Neural progenitor cell (in vitro differentiated cells): ENCODE measurements at regions not wholly inside any gene's neighbourhood (a gene's known extent, or its start where the extent isn't known, plus 50 kb on each side); places are given as distances from the start of the nearest gene placed in this dataset.

Experiments
- DNase-seq: peaks from one replicate; pipeline ENCODE4 v3.0.0-alpha.2; 2016; ENCODE audit warnings: low spot score
- H2AFZ ChIP-seq: fragments of 200-600 bp; sonication (generic); replicated peaks from 2 replicates; pipeline ENCODE4 v1.6.1; 2016; ENCODE audit warnings: antibody characterized with exemption
- H3F3A ChIP-seq: fragments of 200-600 bp; sonication (generic); 2 replicates; pipeline ENCODE4 v1.6.1; 2016; ENCODE audit warnings: antibody characterized with exemption, low read depth
- H3K27ac ChIP-seq: fragments of 200-600 bp; sonication (generic); 2 replicates; pipeline ENCODE4 v1.5.1; 2016; ENCODE audit warnings: mild to moderate bottlenecking
- H3K27me3 ChIP-seq: fragments of 200-600 bp; sonication (generic); 2 replicates; pipeline ENCODE4 v1.6.1; 2016; ENCODE audit warnings: mild to moderate bottlenecking, moderate library complexity
- H3K36me3 ChIP-seq: fragments of 200-600 bp; sonication (generic); 2 replicates; pipeline ENCODE4 v1.5.1; 2016
- H3K4me1 ChIP-seq: fragments of 200-600 bp; sonication (generic); 2 replicates; pipeline ENCODE4 v1.6.1; 2016; ENCODE audit warnings: mixed run types
- H3K4me2 ChIP-seq: fragments of 200-600 bp; sonication (generic); 2 replicates; pipeline ENCODE4 v1.6.1; 2016
- H3K4me3 ChIP-seq: fragments of 200-600 bp; sonication (generic); 2 replicates; pipeline ENCODE4 v1.5.1; 2016
- H3K79me2 ChIP-seq: fragments of 200-600 bp; sonication (generic); 2 replicates; pipeline ENCODE4 v1.6.1; 2016; ENCODE audit warnings: low read depth
- H3K9ac ChIP-seq: fragments of 200-600 bp; sonication (generic); 2 replicates; pipeline ENCODE4 v1.6.1; 2016
- H3K9me3 ChIP-seq: fragments of 200-600 bp; sonication (generic); 2 replicates; pipeline ENCODE4 v1.5.1; 2016; ENCODE audit warnings: low read depth
- H4K20me1 ChIP-seq: fragments of 200-600 bp; sonication (generic); 2 replicates; pipeline ENCODE4 v1.6.1; 2016; ENCODE audit warnings: low read depth
- H3K27ac Mint-ChIP-seq: 3 replicates; pipeline ENCODE4 v1.8.0; 2021; ENCODE audit warnings: mixed read lengths
- H3K27me3 Mint-ChIP-seq: 2 replicates; pipeline ENCODE4 v1.8.0; 2022; ENCODE audit warnings: low read depth, mild to moderate bottlenecking, inconsistent platforms, moderate library complexity, mixed read lengths; ENCODE audit not compliant: insufficient read depth
- H3K36me3 Mint-ChIP-seq: 3 replicates; pipeline ENCODE4 v1.8.0; 2021; ENCODE audit warnings: mixed read lengths
- H3K4me1 Mint-ChIP-seq: 3 replicates; pipeline ENCODE4 v1.8.0; 2021; ENCODE audit warnings: mixed read lengths
- H3K4me3 Mint-ChIP-seq: 3 replicates; pipeline ENCODE4 v1.8.0; 2021; ENCODE audit warnings: mild to moderate bottlenecking, moderate library complexity, mixed read lengths
- H3K9me3 Mint-ChIP-seq: 3 replicates; pipeline ENCODE4 v1.8.0; 2020; ENCODE audit warnings: mixed read lengths
- EZH2 ChIP-seq: fragments of 200-600 bp; sonication (generic); IDR thresholded peaks from 2 replicates; pipeline ENCODE4 v1.6.1; 2017; ENCODE audit warnings: antibody characterized with exemption, mild to moderate bottlenecking, moderate library complexity
- EZH2phosphoT487 ChIP-seq: fragments of 200-600 bp; sonication (generic); IDR thresholded peaks from 2 replicates; pipeline ENCODE4 v1.6.1; 2017; ENCODE audit warnings: antibody characterized with exemption
- TF ChIP-seq, protein P1 (sequence below): fragments of 200-600 bp; sonication (generic); IDR thresholded peaks from 2 replicates; pipeline ENCODE4 v1.5.1; 2017; ENCODE audit warnings: antibody characterized with exemption, mild to moderate bottlenecking

DNA sequence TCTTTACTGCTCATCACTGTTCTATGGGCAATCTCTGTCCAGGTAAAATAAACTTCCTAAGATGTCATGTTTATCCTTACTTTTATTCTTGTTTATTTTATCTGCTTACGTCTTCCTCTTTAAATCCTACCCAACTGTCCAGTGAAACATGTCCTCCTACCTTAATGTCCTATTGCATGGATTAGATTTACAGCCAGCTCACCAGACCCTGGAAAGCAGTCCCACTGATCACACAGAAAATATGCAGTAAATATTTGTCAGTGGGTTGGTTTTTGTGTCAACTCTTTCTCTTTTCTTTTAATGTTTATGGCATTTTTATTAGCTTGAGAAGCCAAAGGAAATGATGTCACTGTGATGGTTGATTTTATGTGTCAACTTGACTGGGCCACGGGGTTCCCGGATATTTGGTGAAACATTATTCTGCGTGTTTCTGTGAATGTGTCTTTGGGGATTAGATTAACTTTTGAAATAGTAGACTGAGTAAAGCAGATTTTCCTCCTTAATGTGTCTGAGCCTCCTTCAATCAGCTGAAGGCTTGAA lies 258.3 kb downstream of the SRGAP2C start:
- Histone ChIP-seq H3K27me3 (no peaks in the 10 kb centered on the region), H3K4me2 (no peak overlapping the region), H3K27ac (no peak overlapping the region), H3K79me2 (no peaks in the 10 kb centered on the region), H3F3A (no peaks in the 10 kb centered on the region), H3K9ac (no peak overlapping the region), H4K20me1 (no peaks in the 10 kb centered on the region), H3K4me3 (no peak overlapping the region), H2AFZ (no peak overlapping the region), H3K4me1 (no peaks in the 10 kb centered on the region), H3K36me3 (no peaks in the 10 kb centered on the region), H3K9me3 (no peaks in the 10 kb centered on the region)
- H3K9me3 Mint-ChIP-seq: peaks cover 5% of the 10 kb centered on the region
- peaks cover 2% of the 10 kb centered on the region for H3K4me1 Mint-ChIP-seq
- H3K4me3 Mint-ChIP-seq: no peak overlapping the region
- H3K27ac Mint-ChIP-seq: no peak overlapping the region
- no peak for TF ChIP-seq EZH2
- no peak for TF ChIP-seq EZH2phosphoT487
- TF ChIP-seq, protein P1, sequence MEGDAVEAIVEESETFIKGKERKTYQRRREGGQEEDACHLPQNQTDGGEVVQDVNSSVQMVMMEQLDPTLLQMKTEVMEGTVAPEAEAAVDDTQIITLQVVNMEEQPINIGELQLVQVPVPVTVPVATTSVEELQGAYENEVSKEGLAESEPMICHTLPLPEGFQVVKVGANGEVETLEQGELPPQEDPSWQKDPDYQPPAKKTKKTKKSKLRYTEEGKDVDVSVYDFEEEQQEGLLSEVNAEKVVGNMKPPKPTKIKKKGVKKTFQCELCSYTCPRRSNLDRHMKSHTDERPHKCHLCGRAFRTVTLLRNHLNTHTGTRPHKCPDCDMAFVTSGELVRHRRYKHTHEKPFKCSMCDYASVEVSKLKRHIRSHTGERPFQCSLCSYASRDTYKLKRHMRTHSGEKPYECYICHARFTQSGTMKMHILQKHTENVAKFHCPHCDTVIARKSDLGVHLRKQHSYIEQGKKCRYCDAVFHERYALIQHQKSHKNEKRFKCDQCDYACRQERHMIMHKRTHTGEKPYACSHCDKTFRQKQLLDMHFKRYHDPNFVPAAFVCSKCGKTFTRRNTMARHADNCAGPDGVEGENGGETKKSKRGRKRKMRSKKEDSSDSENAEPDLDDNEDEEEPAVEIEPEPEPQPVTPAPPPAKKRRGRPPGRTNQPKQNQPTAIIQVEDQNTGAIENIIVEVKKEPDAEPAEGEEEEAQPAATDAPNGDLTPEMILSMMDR: no peak
- H3K36me3 Mint-ChIP-seq: no peaks in the 10 kb centered on the region
- H3K27me3 Mint-ChIP-seq: no peaks in the 10 kb centered on the region
- DNase-seq: no peak

DNA sequence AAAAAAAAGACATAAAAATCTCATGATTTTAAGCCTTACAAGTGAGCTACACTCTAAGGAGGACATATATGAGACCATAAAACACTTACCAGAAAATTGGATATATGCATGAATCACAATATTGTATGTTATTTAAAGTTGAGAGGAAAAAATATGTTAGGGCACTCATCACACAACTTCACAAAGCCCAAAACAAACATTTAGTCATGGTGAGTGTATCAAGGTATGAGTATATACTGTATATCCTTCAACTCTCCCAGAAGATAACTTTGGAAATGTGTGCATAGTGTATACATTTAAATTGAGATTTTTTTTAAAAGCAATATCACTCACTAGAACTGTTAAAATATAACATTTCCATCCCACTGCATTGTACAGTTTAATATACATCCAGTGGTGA lies 259.3 kb downstream of the SRGAP2C start:
- Mint-ChIP-seq H3K9me3 (peaks cover 5% of the 10 kb centered on the region), H3K4me3 (no peak overlapping the region), H3K27ac (no peak overlapping the region), H3K4me1 (peaks cover 2% of the 10 kb centered on the region), H3K27me3 (no peaks in the 10 kb centered on the region), H3K36me3 (no peaks in the 10 kb centered on the region)
- H3K4me3 ChIP-seq: no peak overlapping the region
- H3K79me2 ChIP-seq: no peaks in the 10 kb centered on the region
- TF ChIP-seq EZH2phosphoT487 (no peak), EZH2 (no peak)
- TF ChIP-seq, protein P1: no peak
- H2AFZ ChIP-seq: no peak overlapping the region
- H3K9me3 ChIP-seq: no peaks in the 10 kb centered on the region
- H3K27ac ChIP-seq: no peak overlapping the region
- H3K36me3 ChIP-seq: no peaks in the 10 kb centered on the region
- no peak overlapping the region for H3K9ac ChIP-seq
- no peaks in the 10 kb centered on the region for H3K4me1 ChIP-seq
- DNase-seq: no peak
- no peaks in the 10 kb centered on the region for H3F3A ChIP-seq
- no peak overlapping the region for H3K4me2 ChIP-seq
- H4K20me1 ChIP-seq: no peaks in the 10 kb centered on the region
- no peaks in the 10 kb centered on the region for H3K27me3 ChIP-seq

DNA sequence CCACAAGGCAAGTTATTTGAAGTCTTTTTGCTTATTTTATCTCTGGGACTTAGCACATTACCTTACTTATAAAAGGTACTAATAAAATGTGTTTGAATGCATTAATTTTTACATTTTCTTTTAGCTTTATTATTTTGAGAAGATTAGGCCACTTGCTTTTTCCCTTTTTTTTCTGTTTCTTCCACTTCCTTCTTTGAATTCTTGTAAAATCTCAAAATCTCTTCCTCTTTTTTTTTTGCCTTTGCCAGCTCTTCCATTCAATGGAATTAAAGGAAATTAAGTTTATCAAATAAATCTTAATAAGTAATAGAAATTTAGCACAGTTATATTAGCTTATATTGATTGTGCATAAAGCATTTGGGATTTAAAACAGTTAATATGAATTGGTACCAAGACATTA lies 260.9 kb downstream of the SRGAP2C start:
- DNase-seq: no peak
- H3K79me2 ChIP-seq: no peaks in the 10 kb centered on the region
- Mint-ChIP-seq H3K27ac (no peak overlapping the region), H3K4me1 (peaks cover 2% of the 10 kb centered on the region), H3K36me3 (no peaks in the 10 kb centered on the region), H3K9me3 (no peaks in the 10 kb centered on the region), H3K4me3 (no peak overlapping the region), H3K27me3 (no peaks in the 10 kb centered on the region)
- H3K4me1 ChIP-seq: no peaks in the 10 kb centered on the region
- H3K27me3 ChIP-seq: no peaks in the 10 kb centered on the region
- no peak overlapping the region for H3K4me2 ChIP-seq
- H3F3A ChIP-seq: no peaks in the 10 kb centered on the region
- no peaks in the 10 kb centered on the region for H3K9me3 ChIP-seq
- no peak for TF ChIP-seq EZH2
- TF ChIP-seq, protein P1: no peak
- TF ChIP-seq EZH2phosphoT487: no peak
- H3K27ac ChIP-seq: no peak overlapping the region
- H2AFZ ChIP-seq: no peak overlapping the region
- H3K9ac ChIP-seq: no peak overlapping the region
- H3K36me3 ChIP-seq: no peaks in the 10 kb centered on the region
- no peaks in the 10 kb centered on the region for H4K20me1 ChIP-seq
- no peak overlapping the region for H3K4me3 ChIP-seq
